Mesendoderm (in vitro differentiated cells): ENCODE measurements at regions not wholly inside any gene's neighbourhood (a gene's known extent, or its start where the extent isn't known, plus 50 kb on each side); places are given as distances from the start of the nearest gene placed in this dataset.

Experiments used
- DNase-seq: peaks from one replicate; pipeline ENCODE4 v3.0.0; 2013
- H2AK5ac ChIP-seq: 2 replicates; pipeline ENCODE4 v1.6.1; 2013; ENCODE audit warnings: low read length, inconsistent platforms
- H2BK120ac ChIP-seq: 2 replicates; pipeline ENCODE4 v1.6.1; 2013; ENCODE audit warnings: low read depth, mild to moderate bottlenecking, low read length, moderate library complexity, mixed read lengths
- H2BK15ac ChIP-seq: replicated peaks from 2 replicates; pipeline ENCODE4 v1.6.1; 2013; ENCODE audit warnings: low read depth, mild to moderate bottlenecking, moderate library complexity
- H2BK5ac ChIP-seq: 2 replicates; pipeline ENCODE4 v1.6.1; 2013; ENCODE audit warnings: low read length, inconsistent platforms
- H3K18ac ChIP-seq: 2 replicates; pipeline ENCODE4 v1.6.1; 2013; ENCODE audit warnings: mild to moderate bottlenecking, low read length, mixed read lengths
- H3K23ac ChIP-seq: one replicate; pipeline ENCODE4 v1.6.1; 2013; ENCODE audit warnings: low read length
- H3K27ac ChIP-seq: 2 replicates; pipeline ENCODE4 v1.5.1; 2013; ENCODE audit warnings: low read depth, mild to moderate bottlenecking, inconsistent platforms, low read length, moderate library complexity
- H3K27me3 ChIP-seq: 2 replicates; pipeline ENCODE4 v1.6.1; 2013; ENCODE audit warnings: low read length, control low read depth, mild to moderate bottlenecking, inconsistent platforms; ENCODE audit not compliant: insufficient read depth, poor library complexity
- H3K36me3 ChIP-seq: 2 replicates; pipeline ENCODE4 v1.6.1; 2013; ENCODE audit warnings: low read length, inconsistent platforms; ENCODE audit not compliant: control insufficient read depth, insufficient read depth
- H3K4ac ChIP-seq: one replicate; pipeline ENCODE4 v1.6.1; 2013; ENCODE audit warnings: low read depth, mild to moderate bottlenecking, low read length, moderate library complexity
- H3K4me1 ChIP-seq: 2 replicates; pipeline ENCODE4 v1.6.1; 2013; ENCODE audit warnings: low read depth, low read length, inconsistent platforms; ENCODE audit not compliant: control insufficient read depth
- H3K4me2 ChIP-seq: 2 replicates; pipeline ENCODE4 v1.6.1; 2013; ENCODE audit warnings: low read length
- H3K4me3 ChIP-seq: 2 replicates; pipeline ENCODE4 v1.5.1; 2013; ENCODE audit warnings: mild to moderate bottlenecking, low read length
- H3K56ac ChIP-seq: one replicate; pipeline ENCODE4 v1.6.1; 2013; ENCODE audit warnings: low read length
- H3K79me1 ChIP-seq: 2 replicates; pipeline ENCODE4 v1.6.1; 2013; ENCODE audit warnings: low read length, inconsistent platforms
- H3K79me2 ChIP-seq: 2 replicates; pipeline ENCODE4 v1.6.1; 2013; ENCODE audit warnings: mild to moderate bottlenecking, low read length; ENCODE audit not compliant: control insufficient read depth, insufficient read depth
- H3K9ac ChIP-seq: 2 replicates; pipeline ENCODE4 v1.6.1; 2013; ENCODE audit warnings: low read length, inconsistent platforms
- H4K5ac ChIP-seq: one replicate; pipeline ENCODE4 v1.6.1; 2013; ENCODE audit warnings: low read length
- H4K8ac ChIP-seq: one replicate; pipeline ENCODE4 v1.6.1; 2013; ENCODE audit warnings: low read depth, mild to moderate bottlenecking, control low read depth, low read length, moderate library complexity
- WGBS: extraction: QIAGEN DNeasy Blood & Tissue Kit; methylation state at CpG from one replicate; pipeline ENCODE4 v1.1.7; 2013; ENCODE audit warnings: low lambda C conversion rate, missing lambda C conversion rate; ENCODE audit not compliant: insufficient coverage; ENCODE audit errors: extremely low coverage; 5-methylcytosine and 5-hydroxymethylcytosine counted together

GRCh38 chr10:111872591-111872990 is 311.0 kb downstream of the GPAM start:
- Histone ChIP-seq H3K79me1 (no peaks in the 10 kb centered on the region), H3K23ac (no peak overlapping the region), H4K8ac (no peak overlapping the region), H3K4me2 (no peak overlapping the region), H3K27ac (no peak overlapping the region), H3K36me3 (no peaks in the 10 kb centered on the region), H2BK120ac (no peak overlapping the region), H3K56ac (no peak overlapping the region), H3K9ac (no peak overlapping the region), H3K27me3 (no peaks in the 10 kb centered on the region), H3K4me1 (no peaks in the 10 kb centered on the region), H2BK5ac (no peak overlapping the region), H2AK5ac (no peak overlapping the region), H3K4ac (no peak overlapping the region), H3K18ac (no peak overlapping the region), H2BK15ac (no peak overlapping the region), H4K5ac (no peak overlapping the region), H3K4me3 (no peak overlapping the region), H3K79me2 (no peaks in the 10 kb centered on the region)
- no CpG with 5 or more reads among the region's 3 CpGs for WGBS
- no peak for DNase-seq

- Histone ChIP-seq H3K4me2 (no peak overlapping the region), H3K27ac (no peak overlapping the region), H3K79me1 (no peaks in the 10 kb centered on the region), H3K18ac (no peak overlapping the region), H3K56ac (no peak overlapping the region), H3K36me3 (no peaks in the 10 kb centered on the region), H2BK120ac (no peak overlapping the region), H3K27me3 (no peaks in the 10 kb centered on the region), H2BK5ac (no peak overlapping the region), H3K4me1 (no peaks in the 10 kb centered on the region), H3K79me2 (no peaks in the 10 kb centered on the region), H4K5ac (no peak overlapping the region), H2BK15ac (no peak overlapping the region), H4K8ac (no peak overlapping the region), H3K9ac (no peak overlapping the region), H2AK5ac (no peak overlapping the region), H3K4me3 (no peak overlapping the region), H3K4ac (no peak overlapping the region), H3K23ac (no peak overlapping the region)
- DNase-seq: no peak
- no CpG with 5 or more reads among the region's 4 CpGs for WGBS
Measured at GRCh38 chr10:111873041-111873440, 310.5 kb downstream of the GPAM start.

- no peak overlapping the region for H3K18ac ChIP-seq
- no peaks in the 10 kb centered on the region for H3K4me1 ChIP-seq
- no peak overlapping the region for H3K4me3 ChIP-seq
- no peak overlapping the region for H3K23ac ChIP-seq
- H3K79me1 ChIP-seq: no peaks in the 10 kb centered on the region
- no peak overlapping the region for H3K9ac ChIP-seq
- H4K8ac ChIP-seq: no peak overlapping the region
- no peak overlapping the region for H2BK120ac ChIP-seq
- H4K5ac ChIP-seq: no peak overlapping the region
- no peak overlapping the region for H2BK5ac ChIP-seq
- H3K4me2 ChIP-seq: no peak overlapping the region
- no peak for DNase-seq
- H3K4ac ChIP-seq: no peak overlapping the region
- no peak overlapping the region for H2BK15ac ChIP-seq
- H3K27me3 ChIP-seq: no peaks in the 10 kb centered on the region
- H3K56ac ChIP-seq: no peak overlapping the region
- no peak overlapping the region for H2AK5ac ChIP-seq
- no peak overlapping the region for H3K27ac ChIP-seq
- H3K79me2 ChIP-seq: no peaks in the 10 kb centered on the region
- H3K36me3 ChIP-seq: no peaks in the 10 kb centered on the region
- WGBS: no CpG with 5 or more reads among the region's 7 CpGs
Measured at GRCh38 chr10:111873621-111874135, 309.9 kb downstream of the GPAM start.

GRCh38 chr10:111874576-111874975 is 309.0 kb downstream of the GPAM start:
- H2BK15ac ChIP-seq: no peak overlapping the region
- H3K4me2 ChIP-seq: no peak overlapping the region
- H3K4me1 ChIP-seq: no peaks in the 10 kb centered on the region
- no peaks in the 10 kb centered on the region for H3K36me3 ChIP-seq
- H2BK5ac ChIP-seq: no peak overlapping the region
- no peak overlapping the region for H2BK120ac ChIP-seq
- no peak overlapping the region for H4K8ac ChIP-seq
- H3K18ac ChIP-seq: no peak overlapping the region
- H4K5ac ChIP-seq: no peak overlapping the region
- no peaks in the 10 kb centered on the region for H3K79me1 ChIP-seq
- H2AK5ac ChIP-seq: no peak overlapping the region
- no peak overlapping the region for H3K27ac ChIP-seq
- no peaks in the 10 kb centered on the region for H3K79me2 ChIP-seq
- no peaks in the 10 kb centered on the region for H3K27me3 ChIP-seq
- H3K9ac ChIP-seq: no peak overlapping the region
- H3K4ac ChIP-seq: no peak overlapping the region
- no peak overlapping the region for H3K56ac ChIP-seq
- WGBS: no CpG with 5 or more reads among the region's 3 CpGs
- H3K23ac ChIP-seq: no peak overlapping the region
- no peak for DNase-seq
- H3K4me3 ChIP-seq: no peak overlapping the region

- Histone ChIP-seq H2BK5ac (no peak overlapping the region), H3K23ac (no peak overlapping the region), H3K79me1 (no peaks in the 10 kb centered on the region), H3K4me1 (no peaks in the 10 kb centered on the region), H3K4me3 (no peak overlapping the region), H3K36me3 (no peaks in the 10 kb centered on the region), H3K9ac (no peak overlapping the region), H3K79me2 (no peaks in the 10 kb centered on the region), H3K56ac (no peak overlapping the region), H3K4me2 (no peak overlapping the region), H3K27ac (no peak overlapping the region), H3K27me3 (no peaks in the 10 kb centered on the region), H2BK15ac (no peak overlapping the region), H2AK5ac (no peak overlapping the region), H3K18ac (no peak overlapping the region), H4K5ac (no peak overlapping the region), H4K8ac (no peak overlapping the region), H2BK120ac (no peak overlapping the region), H3K4ac (no peak overlapping the region)
- no peak for DNase-seq
- no CpG with 5 or more reads among the region's 4 CpGs for WGBS
Measured at GRCh38 chr10:111875725-111876124, 307.8 kb downstream of the GPAM start.

- H2BK15ac ChIP-seq: no peak overlapping the region
- no peak overlapping the region for H3K4me3 ChIP-seq
- H3K18ac ChIP-seq: no peak overlapping the region
- H3K56ac ChIP-seq: no peak overlapping the region
- H4K8ac ChIP-seq: no peak overlapping the region
- H3K27ac ChIP-seq: no peak overlapping the region
- no peak for DNase-seq
- H3K4me1 ChIP-seq: no peaks in the 10 kb centered on the region
- H3K9ac ChIP-seq: no peak overlapping the region
- H2BK120ac ChIP-seq: no peak overlapping the region
- H4K5ac ChIP-seq: no peak overlapping the region
- no peaks in the 10 kb centered on the region for H3K36me3 ChIP-seq
- no CpG with 5 or more reads among the region's 3 CpGs for WGBS
- H3K23ac ChIP-seq: no peak overlapping the region
- H3K79me1 ChIP-seq: no peaks in the 10 kb centered on the region
- no peaks in the 10 kb centered on the region for H3K79me2 ChIP-seq
- H3K27me3 ChIP-seq: no peaks in the 10 kb centered on the region
- no peak overlapping the region for H3K4me2 ChIP-seq
- no peak overlapping the region for H2BK5ac ChIP-seq
- no peak overlapping the region for H3K4ac ChIP-seq
- H2AK5ac ChIP-seq: no peak overlapping the region
Measured at GRCh38 chr10:111877258-111877657, 306.3 kb downstream of the GPAM start.
